SH-SY5Y (cell line): ENCODE measurements at regions not wholly inside any gene's neighbourhood (a gene's known extent, or its start where the extent isn't known, plus 50 kb on each side); places are given as distances from the start of the nearest gene placed in this dataset.

Experiments
- GATA2 ChIP-seq: IDR thresholded peaks from 2 replicates; pipeline ENCODE4 v1.6.1; 2011; ENCODE audit warnings: mild to moderate bottlenecking, low read depth, low read length
- GATA3 ChIP-seq: IDR thresholded peaks from 2 replicates; pipeline ENCODE4 v1.6.1; 2011; ENCODE audit warnings: low read depth, mild to moderate bottlenecking, low read length, moderate library complexity

- no peak for TF ChIP-seq GATA2
- TF ChIP-seq GATA3 = no peak
Observed at GRCh38 chr10:54903745-54904144, 102.7 kb upstream of the PCDH15 start.
